Chondrocyte (in vitro differentiated cells): ENCODE measurements at regions not wholly inside any gene's neighbourhood (a gene's known extent, or its start where the extent isn't known, plus 50 kb on each side); places are given as distances from the start of the nearest gene placed in this dataset.

Experiments
- DNase-seq: peaks from one replicate; pipeline ENCODE4 v3.0.0; 2021; ENCODE audit warnings: mixed read lengths, low spot score
- H3K27ac Mint-ChIP-seq: one replicate; pipeline ENCODE4 v1.8.0; 2021; ENCODE audit warnings: mild to moderate bottlenecking, moderate library complexity, mixed read lengths; ENCODE audit not compliant: unreplicated experiment
- H3K27me3 Mint-ChIP-seq: 2 replicates; pipeline ENCODE4 v1.8.0; 2021; ENCODE audit warnings: low read depth, mixed read lengths
- H3K36me3 Mint-ChIP-seq: 2 replicates; pipeline ENCODE4 v1.8.0; 2021; ENCODE audit warnings: low read depth, mixed read lengths
- H3K4me1 Mint-ChIP-seq: 2 replicates; pipeline ENCODE4 v1.8.0; 2021; ENCODE audit warnings: low read depth, mild to moderate bottlenecking, mixed read lengths
- H3K4me3 Mint-ChIP-seq: one replicate; pipeline ENCODE4 v1.8.0; 2021; ENCODE audit warnings: mild to moderate bottlenecking, moderate library complexity, mixed read lengths; ENCODE audit not compliant: unreplicated experiment
- H3K9me3 Mint-ChIP-seq: 2 replicates; pipeline ENCODE4 v1.8.0; 2021; ENCODE audit warnings: low read depth, mixed read lengths
- TF ChIP-seq, protein P1 (sequence below): fragments of 200-600 bp; sonication (generic); IDR thresholded peaks from 2 replicates; pipeline ENCODE4 v1.5.0; 2021; ENCODE audit warnings: antibody characterized with exemption, mild to moderate bottlenecking, moderate library complexity

DNA sequence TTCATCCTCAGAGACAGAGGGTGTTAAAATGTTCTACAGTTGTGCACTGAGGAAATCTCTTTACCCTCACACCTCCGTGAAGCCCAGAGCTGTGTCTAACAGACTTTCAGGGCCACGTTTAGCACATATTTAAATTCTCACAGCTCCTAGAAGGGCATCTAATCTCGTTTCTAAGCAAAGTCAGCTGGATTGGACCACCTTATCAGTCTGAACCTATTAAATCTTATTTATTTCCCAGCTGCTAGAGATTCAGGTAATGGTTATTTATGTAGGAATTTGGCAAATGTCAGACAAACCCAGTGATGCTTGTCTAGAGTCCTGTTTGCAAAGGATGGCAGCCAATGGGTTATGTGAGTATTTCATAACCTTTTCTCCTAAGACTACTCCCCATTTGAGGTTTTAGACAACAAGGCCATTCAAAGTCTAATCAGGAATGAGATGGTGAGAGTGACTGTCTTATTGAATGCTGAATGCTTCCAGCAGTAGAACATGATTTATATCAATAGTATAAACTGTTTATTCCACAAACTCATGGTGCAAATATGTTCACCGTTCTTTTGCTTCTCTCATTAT is 54.8 kb upstream of the EXOC4 start:
- no peaks in the 10 kb centered on the region for H3K36me3 Mint-ChIP-seq
- no peak for DNase-seq
- H3K27ac Mint-ChIP-seq, result no peak overlapping the region
- H3K4me3 Mint-ChIP-seq, result no peak overlapping the region
- H3K4me1 Mint-ChIP-seq, result no peaks in the 10 kb centered on the region
- H3K9me3 Mint-ChIP-seq, result no peaks in the 10 kb centered on the region
- TF ChIP-seq, protein P1, sequence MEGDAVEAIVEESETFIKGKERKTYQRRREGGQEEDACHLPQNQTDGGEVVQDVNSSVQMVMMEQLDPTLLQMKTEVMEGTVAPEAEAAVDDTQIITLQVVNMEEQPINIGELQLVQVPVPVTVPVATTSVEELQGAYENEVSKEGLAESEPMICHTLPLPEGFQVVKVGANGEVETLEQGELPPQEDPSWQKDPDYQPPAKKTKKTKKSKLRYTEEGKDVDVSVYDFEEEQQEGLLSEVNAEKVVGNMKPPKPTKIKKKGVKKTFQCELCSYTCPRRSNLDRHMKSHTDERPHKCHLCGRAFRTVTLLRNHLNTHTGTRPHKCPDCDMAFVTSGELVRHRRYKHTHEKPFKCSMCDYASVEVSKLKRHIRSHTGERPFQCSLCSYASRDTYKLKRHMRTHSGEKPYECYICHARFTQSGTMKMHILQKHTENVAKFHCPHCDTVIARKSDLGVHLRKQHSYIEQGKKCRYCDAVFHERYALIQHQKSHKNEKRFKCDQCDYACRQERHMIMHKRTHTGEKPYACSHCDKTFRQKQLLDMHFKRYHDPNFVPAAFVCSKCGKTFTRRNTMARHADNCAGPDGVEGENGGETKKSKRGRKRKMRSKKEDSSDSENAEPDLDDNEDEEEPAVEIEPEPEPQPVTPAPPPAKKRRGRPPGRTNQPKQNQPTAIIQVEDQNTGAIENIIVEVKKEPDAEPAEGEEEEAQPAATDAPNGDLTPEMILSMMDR, result no peak
- H3K27me3 Mint-ChIP-seq, result peaks cover 19% of the 10 kb centered on the region

- TF ChIP-seq, protein P1, result no peak
- Mint-ChIP-seq H3K4me3 (no peak overlapping the region), H3K36me3 (no peaks in the 10 kb centered on the region), H3K4me1 (no peaks in the 10 kb centered on the region), H3K9me3 (no peaks in the 10 kb centered on the region), H3K27ac (no peak overlapping the region), H3K27me3 (peaks cover 13% of the 10 kb centered on the region)
- no peak for DNase-seq
Measured at GRCh38 chr7:133199831-133200230, 53.0 kb upstream of the EXOC4 start.

GRCh38 chr7:133201470-133201869 is 51.4 kb upstream of the EXOC4 start:
- H3K4me1 Mint-ChIP-seq, result no peaks in the 10 kb centered on the region
- H3K9me3 Mint-ChIP-seq, result no peaks in the 10 kb centered on the region
- no peaks in the 10 kb centered on the region for H3K36me3 Mint-ChIP-seq
- no peak overlapping the region for H3K27ac Mint-ChIP-seq
- TF ChIP-seq, protein P1, result no peak
- DNase-seq, result no peak
- H3K27me3 Mint-ChIP-seq, result peaks cover 3% of the 10 kb centered on the region
- no peak overlapping the region for H3K4me3 Mint-ChIP-seq

GRCh38 chr7:133202942-133203341 is 49.9 kb upstream of the EXOC4 start:
- TF ChIP-seq, protein P1, result no peak
- Mint-ChIP-seq H3K9me3 (peaks cover 2% of the 10 kb centered on the region), H3K27me3 (no peaks in the 10 kb centered on the region), H3K27ac (no peak overlapping the region), H3K4me1 (no peaks in the 10 kb centered on the region), H3K36me3 (no peaks in the 10 kb centered on the region), H3K4me3 (no peak overlapping the region)
- DNase-seq, result no peak
